HG03064 (cell line): ENCODE measurements at regions not wholly inside any gene's neighbourhood (a gene's known extent, or its start where the extent isn't known, plus 50 kb on each side); places are given as distances from the start of the nearest gene placed in this dataset.

Experiments used
- ATAC-seq: cut with Tn5 transposase; IDR thresholded peaks from one replicate; pipeline ENCODE4 v1.9.1; 2021; ENCODE audit warnings: low read depth; ENCODE audit not compliant: unreplicated experiment

GRCh38 chr14:101097109-101097793, 193.7 kb upstream of the RTL1 start:
- ATAC-seq = no peak

DNA sequence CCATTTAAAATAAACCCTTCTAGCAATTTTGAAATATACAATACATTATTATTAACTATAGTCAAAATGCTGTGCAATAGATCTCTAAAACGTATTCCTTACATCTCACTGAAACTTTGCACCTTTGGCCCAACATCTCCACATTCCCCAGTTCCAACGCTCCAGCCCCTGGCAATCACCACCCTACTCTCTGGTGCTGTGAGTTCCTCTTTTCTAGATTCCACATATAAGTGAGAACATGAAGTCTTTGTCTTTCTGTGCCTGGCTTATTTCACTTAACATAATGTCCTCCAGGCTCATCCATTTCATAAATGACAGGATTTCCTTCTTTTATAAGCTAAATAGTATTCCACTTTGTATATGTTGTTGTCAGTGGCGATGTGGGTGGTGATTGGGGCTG, 194.7 kb upstream of the RTL1 start:
- no peak for ATAC-seq

GRCh38 chr14:101098641-101099040, 195.1 kb upstream of the RTL1 start:
- no peak for ATAC-seq

- no peak for ATAC-seq
Observed at GRCh38 chr14:101101456-101102056, 198.0 kb upstream of the RTL1 start.

GRCh38 chr14:101102875-101103274, 199.4 kb upstream of the RTL1 start:
- ATAC-seq = no peak

- ATAC-seq = no peak
Observed at GRCh38 chr14:101103321-101103901, 199.9 kb upstream of the RTL1 start.

- no peak for ATAC-seq
Observed at GRCh38 chr14:101104485-101104884, 201.0 kb upstream of the RTL1 start.

DNA sequence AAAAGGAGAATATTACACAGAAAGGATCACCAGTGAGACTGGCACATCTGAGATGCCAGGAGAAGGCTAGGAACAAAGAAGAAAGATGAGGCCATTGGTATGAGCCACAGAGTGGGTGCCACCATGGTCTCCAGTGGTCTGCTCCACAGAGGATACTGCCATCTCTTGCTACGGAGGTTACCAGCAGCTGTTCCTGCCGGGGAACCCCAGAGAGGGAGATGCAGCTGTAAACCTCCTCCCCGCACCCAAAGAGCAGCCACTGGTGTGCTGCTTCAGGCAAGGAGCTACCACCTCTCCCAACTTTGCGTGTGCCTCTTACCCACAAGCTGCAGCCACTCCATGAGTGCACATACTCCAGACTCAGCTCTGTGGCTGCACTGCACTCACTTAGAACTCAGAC, 201.5 kb upstream of the RTL1 start:
- no peak for ATAC-seq

GRCh38 chr14:101108579-101109346, 205.2 kb upstream of the RTL1 start:
- no peak for ATAC-seq

GRCh38 chr14:101109347-101109638, 205.8 kb upstream of the RTL1 start:
- no peak for ATAC-seq

- no peak for ATAC-seq
Observed at GRCh38 chr14:101109981-101110728, 206.6 kb upstream of the RTL1 start.

DNA sequence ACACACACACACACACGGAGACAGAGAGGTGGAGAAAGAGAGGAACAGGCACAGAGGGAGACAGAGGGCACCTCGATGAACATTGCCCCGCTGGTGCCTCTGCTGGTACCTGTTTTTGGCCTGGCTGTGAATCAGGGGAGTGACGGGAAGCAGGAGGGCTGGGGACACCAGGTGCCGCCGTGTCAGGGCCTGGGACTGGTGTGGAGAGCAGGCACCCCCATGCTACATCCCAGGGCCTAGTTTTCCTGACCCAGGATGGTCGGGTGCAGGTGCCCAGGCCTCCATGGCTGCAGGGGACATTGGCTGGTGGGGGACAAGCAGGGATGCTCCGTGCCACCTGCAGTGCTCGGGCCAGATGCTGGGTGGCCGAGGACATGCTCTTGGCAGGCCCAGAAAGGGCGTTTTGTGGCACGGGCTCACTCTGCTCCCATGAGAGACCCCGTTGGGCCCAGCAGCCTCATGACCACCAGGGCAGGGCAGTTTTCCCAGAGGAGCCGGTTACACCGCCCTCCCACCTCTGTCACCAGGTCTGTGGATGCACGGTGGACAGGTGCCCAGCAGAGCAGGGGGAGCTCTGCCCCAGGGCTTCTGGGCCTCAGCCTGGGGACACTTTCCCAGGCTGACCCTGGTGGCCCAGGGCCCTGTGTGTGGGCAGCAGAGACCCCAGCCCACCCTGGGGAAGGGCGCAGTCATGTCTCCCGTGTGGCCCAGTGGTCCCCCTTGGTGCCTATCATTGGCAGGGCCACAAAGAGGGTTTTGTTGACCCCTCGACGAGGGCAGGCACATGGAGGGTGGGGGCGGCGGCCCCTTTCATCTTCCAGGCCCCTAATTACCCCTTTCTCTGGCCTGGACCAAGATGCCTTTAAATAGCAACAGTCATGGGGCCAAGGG, 207.5 kb upstream of the RTL1 start:
- ATAC-seq = no peak

DNA sequence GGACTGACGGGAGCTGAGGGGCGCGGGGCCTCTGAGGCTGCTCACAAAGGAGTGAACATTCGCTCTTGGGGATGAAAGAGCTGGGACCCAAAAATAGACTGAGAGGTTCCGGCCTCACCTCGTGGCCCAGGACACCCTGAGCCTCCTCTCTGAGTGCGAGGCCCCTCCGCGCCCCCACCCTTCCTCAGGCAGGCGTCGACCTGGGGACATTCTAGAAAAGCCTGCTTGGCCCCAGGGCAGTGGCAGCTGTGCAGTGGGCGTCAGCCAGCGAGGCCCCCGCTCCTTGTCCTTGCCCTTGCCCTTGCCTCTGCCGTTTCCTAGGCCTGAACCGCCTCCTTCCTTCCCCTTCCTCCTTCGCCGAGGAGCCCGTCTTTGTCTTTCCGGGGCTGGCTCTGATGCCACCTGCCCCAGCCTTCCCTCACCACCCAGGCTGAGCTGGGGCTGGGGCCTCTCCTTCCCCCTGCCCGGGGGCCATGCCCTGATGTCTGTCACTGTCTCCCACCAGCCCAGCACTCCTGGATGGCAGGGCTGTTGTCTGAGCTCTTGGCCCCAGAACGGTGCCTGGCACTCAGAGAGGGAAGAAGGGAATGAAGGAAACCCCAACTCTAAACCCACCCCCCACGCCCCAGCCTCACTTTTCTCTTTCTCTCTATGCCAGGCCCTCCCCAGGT, 208.2 kb upstream of the RTL1 start:
- ATAC-seq = no peak

GRCh38 chr14:101112351-101113107, 209.0 kb upstream of the RTL1 start:
- no peak for ATAC-seq

GRCh38 chr14:101113108-101113612, 209.6 kb upstream of the RTL1 start:
- ATAC-seq = no peak

DNA sequence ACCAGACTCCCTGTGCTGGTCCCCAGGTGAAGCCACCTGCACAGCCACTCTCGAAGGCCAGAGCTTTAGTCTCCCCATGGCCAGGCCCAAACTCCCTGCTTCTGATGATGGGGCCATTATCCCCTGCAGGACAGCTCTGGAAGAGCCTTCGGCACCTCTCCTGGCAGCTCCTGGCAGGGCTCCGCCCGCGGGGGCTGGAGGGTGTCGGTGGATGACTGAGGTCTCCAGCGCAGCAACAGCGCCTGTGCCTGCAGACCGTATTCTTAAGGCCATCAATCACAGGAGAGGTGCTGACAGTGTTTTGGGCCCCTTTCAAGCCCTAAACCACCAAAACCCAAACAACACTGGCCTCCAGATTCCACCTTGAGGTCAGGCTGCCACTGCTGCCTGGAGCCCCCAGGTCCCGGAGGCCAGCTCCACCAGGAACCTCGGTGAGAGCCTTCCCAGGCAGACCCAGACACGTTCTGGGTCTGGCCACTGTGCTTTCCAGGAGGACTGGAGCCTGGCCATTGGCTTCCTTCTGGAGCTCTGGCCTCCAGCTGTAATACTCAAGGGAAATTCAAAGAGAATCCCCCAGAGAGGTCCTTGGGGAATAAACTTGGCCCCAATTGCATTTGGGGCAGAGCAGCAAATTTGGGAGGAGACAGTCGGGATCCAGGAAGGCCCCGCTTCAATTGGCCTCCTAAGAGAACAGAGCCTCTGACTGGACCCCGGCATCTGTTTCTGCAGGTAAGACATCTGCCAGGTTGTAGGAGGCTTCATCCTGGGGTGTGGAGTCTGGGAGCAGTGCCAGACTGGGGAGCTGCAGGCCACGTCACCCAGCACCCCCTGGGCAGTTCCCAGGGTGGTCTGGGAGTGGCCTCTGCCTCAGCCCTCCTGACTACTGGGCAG, 210.6 kb upstream of the RTL1 start:
- no peak for ATAC-seq

GRCh38 chr14:101114726-101115515, 211.4 kb upstream of the RTL1 start:
- no peak for ATAC-seq
